ENCODE measurements at regions not wholly inside any gene's neighbourhood (a gene's known extent, or its start where the extent isn't known, plus 50 kb on each side); places are given as distances from the start of the nearest gene placed in this dataset.

- Histone ChIP-seq H3K27me3 (ENCODE audit: insufficient read depth, low read depth, severe bottlenecking) (no peaks in the 10 kb centered on the region), H3K4me3 (ENCODE audit: low read depth, low read length) (no peak overlapping the region), H3K27ac (no peak overlapping the region), H3K36me3 (no peaks in the 10 kb centered on the region), H3K9me3 (ENCODE audit: severe bottlenecking) (no peaks in the 10 kb centered on the region)
- no peak for DNase-seq
- no peak for TF ChIP-seq CTCF (IDR thresholded peaks at IDR 0.05; ENCODE audit: low read depth, low read length)
Measured at GRCh38 chr6:76135481-76135880, 63.0 kb upstream of the IMPG1 start.

GRCh38 chr6:76134651-76135050, 62.2 kb upstream of the IMPG1 start:
- Histone ChIP-seq H3K27ac (no peak overlapping the region), H3K9me3 (ENCODE audit: severe bottlenecking) (no peaks in the 10 kb centered on the region), H3K27me3 (ENCODE audit: insufficient read depth, low read depth, severe bottlenecking) (no peaks in the 10 kb centered on the region), H3K4me3 (ENCODE audit: low read depth, low read length) (no peak overlapping the region), H3K36me3 (no peaks in the 10 kb centered on the region)
- no peak for DNase-seq
- TF ChIP-seq CTCF (IDR thresholded peaks at IDR 0.05; ENCODE audit: low read depth, low read length) = no peak

- DNase-seq = no peak
- no peak overlapping the region for H3K27ac ChIP-seq
- no peaks in the 10 kb centered on the region for H3K9me3 ChIP-seq (ENCODE audit: severe bottlenecking)
- H3K4me3 ChIP-seq (ENCODE audit: low read depth, low read length) = no peak overlapping the region
- no peaks in the 10 kb centered on the region for H3K36me3 ChIP-seq
- no peak for TF ChIP-seq CTCF (IDR thresholded peaks at IDR 0.05; ENCODE audit: low read depth, low read length)
- no peaks in the 10 kb centered on the region for H3K27me3 ChIP-seq (ENCODE audit: insufficient read depth, low read depth, severe bottlenecking)
Measured at GRCh38 chr6:76124018-76124417, 51.6 kb upstream of the IMPG1 start.

All from WERI-Rb-1 (cell line).